ENCODE measurements at regions not wholly inside any gene's neighbourhood (a gene's known extent, or its start where the extent isn't known, plus 50 kb on each side); places are given as distances from the start of the nearest gene placed in this dataset.

DNA sequence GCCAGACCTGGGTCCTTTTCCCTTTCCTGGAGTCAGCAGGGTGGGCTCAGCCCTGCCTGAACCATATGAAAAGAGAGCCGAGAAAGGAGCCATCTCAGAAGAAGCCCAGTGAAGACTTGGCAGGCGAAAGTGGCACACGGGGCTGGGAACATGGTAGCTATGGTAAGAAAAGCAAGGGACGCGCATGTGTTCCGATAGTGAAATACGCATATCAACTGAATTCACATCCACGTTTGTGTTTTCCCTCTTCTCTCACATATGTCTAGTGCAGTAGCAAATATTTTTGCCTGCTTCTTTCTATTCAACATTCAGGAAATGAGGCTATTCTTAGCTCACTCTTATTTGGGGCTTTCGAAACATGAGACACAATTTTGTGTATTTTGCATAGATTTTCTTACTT is 54.1 kb upstream of the PEG3 start:
- Histone ChIP-seq H3K4me1 (no peaks in the 10 kb centered on the region), H3K27ac (no peak overlapping the region), H3K9me3 (no peaks in the 10 kb centered on the region), H3K36me3 (no peaks in the 10 kb centered on the region), H3K4me3 (no peak overlapping the region), H3K27me3 (peaks cover 0 to 3% (median 0%) of the 10 kb centered on the region in 4 donors)
- FAIRE-seq (no peak), DNase-seq (no peak), ATAC-seq (no peak)
- WGBS, 2 donors = 70 to 84% methylated on average over 9 of the region's 9 CpGs
- TF ChIP-seq CTCF (IDR thresholded peaks at IDR 0.05) = no peak
- intact Hi-C loops (cut with DNase I) = no loop called here

DNA sequence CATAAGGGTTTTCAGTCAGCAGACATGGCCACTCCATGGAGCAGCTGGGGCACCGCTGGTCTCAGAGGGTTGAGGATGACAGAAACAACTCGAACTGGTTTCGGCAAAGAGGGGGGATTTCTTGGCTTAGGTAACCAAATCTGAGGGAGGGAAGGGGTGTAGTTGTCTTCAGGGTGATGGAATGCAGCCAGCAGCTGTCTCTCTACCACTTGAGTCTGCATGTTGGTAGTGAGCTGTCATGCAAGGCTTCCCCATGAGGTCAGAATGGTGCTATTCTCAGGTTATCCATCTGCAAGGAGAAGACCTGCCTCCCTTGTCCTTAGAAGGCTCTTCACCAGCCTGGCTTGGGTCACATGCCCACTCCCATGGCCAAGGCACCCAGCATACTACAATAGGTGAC is 55.6 kb upstream of the PEG3 start:
- intact Hi-C loops (cut with DNase I) = no loop called here
- Histone ChIP-seq H3K4me1 (no peaks in the 10 kb centered on the region), H3K36me3 (no peaks in the 10 kb centered on the region), H3K4me3 (no peak overlapping the region), H3K27ac (no peak overlapping the region), H3K27me3 (peaks cover 0 to 3% (median 0%) of the 10 kb centered on the region in 4 donors), H3K9me3 (no peaks in the 10 kb centered on the region)
- FAIRE-seq (no peak), DNase-seq (no peak), ATAC-seq (no peak)
- TF ChIP-seq CTCF (IDR thresholded peaks at IDR 0.05) = no peak
- 83% methylated on average over 3 of the region's 3 CpGs for WGBS, 2 donors

DNA sequence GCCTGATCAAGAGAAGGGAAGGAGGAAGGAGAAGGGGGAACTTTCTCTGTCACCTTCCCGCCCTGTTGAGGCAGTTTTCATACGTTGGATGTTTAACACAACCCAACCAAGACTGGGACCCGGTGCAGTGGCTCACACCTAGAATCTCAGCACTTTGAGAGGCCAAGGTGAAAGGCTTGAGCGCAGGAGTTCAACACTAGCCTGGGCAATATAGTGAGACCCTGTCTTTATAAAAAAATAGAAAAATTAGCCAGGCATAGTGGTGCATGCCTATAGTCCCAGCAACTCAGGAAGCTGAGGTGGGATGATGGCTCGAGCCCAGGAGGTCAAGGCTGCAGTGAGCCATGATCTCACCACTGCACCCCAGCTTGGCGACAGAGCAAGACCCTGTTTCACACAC is 59.4 kb upstream of the PEG3 start:
- Histone ChIP-seq H3K9me3 (no peaks in the 10 kb centered on the region), H3K27ac (no peak overlapping the region), H3K27me3 (no peaks in the 10 kb centered on the region), H3K36me3 (no peaks in the 10 kb centered on the region), H3K4me3 (no peak overlapping the region), H3K4me1 (no peaks in the 10 kb centered on the region)
- FAIRE-seq (no peak), ATAC-seq (no peak), DNase-seq (no peak)
- TF ChIP-seq CTCF (IDR thresholded peaks at IDR 0.05) = no peak
- WGBS, 2 donors = 65 to 74% methylated on average over 6 of the region's 6 CpGs
- intact Hi-C loops (cut with DNase I) = no loop called here

- DNase-seq = no peak
- ATAC-seq = no peak
- no peak for FAIRE-seq
- no peak for TF ChIP-seq CTCF (IDR thresholded peaks at IDR 0.05)
- 27 to 30% methylated on average over 12 of the region's 12 CpGs for WGBS, 2 donors
- Histone ChIP-seq H3K27me3 (no peaks in the 10 kb centered on the region), H3K36me3 (no peaks in the 10 kb centered on the region), H3K27ac (no peak overlapping the region), H3K4me1 (no peaks in the 10 kb centered on the region), H3K9me3 (no peaks in the 10 kb centered on the region), H3K4me3 (no peak overlapping the region)
- intact Hi-C loops (cut with DNase I) = no loop called here
Measured at GRCh38 chr19:56900573-56901097, 60.1 kb upstream of the PEG3 start.

GRCh38 chr19:56905631-56906150 is 65.2 kb upstream of the PEG3 start:
- intact Hi-C loops (cut with DNase I) = no loop called here
- Histone ChIP-seq H3K4me3 (no peak overlapping the region), H3K9me3 (no peaks in the 10 kb centered on the region), H3K36me3 (no peaks in the 10 kb centered on the region), H3K4me1 (no peaks in the 10 kb centered on the region), H3K27me3 (no peaks in the 10 kb centered on the region), H3K27ac (no peak overlapping the region)
- TF ChIP-seq CTCF (IDR thresholded peaks at IDR 0.05) = no peak
- WGBS, 2 donors = 20 to 26% methylated on average over 6 of the region's 6 CpGs
- ATAC-seq (no peak), DNase-seq (no peak), FAIRE-seq (no peak)

All from pancreas (tissue), 10 donors.